OCI-LY1 (cell line): ENCODE measurements at regions not wholly inside any gene's neighbourhood (a gene's known extent, or its start where the extent isn't known, plus 50 kb on each side); places are given as distances from the start of the nearest gene placed in this dataset.

ENCODE experiments used
- CTCF ChIP-seq: fragments of 200-600 bp; sonication (generic), shearing (Covaris generic); IDR thresholded peaks from 2 replicates; pipeline ENCODE4 v1.5.1; 2017; ENCODE audit warnings: mild to moderate bottlenecking, antibody characterized with exemption, low read length, moderate library complexity, mixed read lengths
- EZH2 ChIP-seq: fragments of 200-600 bp; sonication (generic), shearing (Covaris generic); IDR thresholded peaks from 2 replicates; pipeline ENCODE4 v1.8.0; 2017; ENCODE audit warnings: borderline replicate concordance, mixed run types, mild to moderate bottlenecking, antibody characterized with exemption, low read length, moderate library complexity, mixed read lengths

- TF ChIP-seq CTCF (peak; percentile 59; the same call in 1 of the 2 replicates), EZH2 (no peak)
Observed at GRCh38 chr13:64529874-64530485, 2700.2 kb downstream of the PCDH9 start.
